K562 (cell line): ENCODE measurements at regions not wholly inside any gene's neighbourhood (a gene's known extent, or its start where the extent isn't known, plus 50 kb on each side); places are given as distances from the start of the nearest gene placed in this dataset.

Experiments used
- CBFA2T3 ChIP-seq: fragments of 450-650 bp; IDR thresholded peaks from 2 replicates; pipeline ENCODE4 v1.6.1; 2017
- CTBP1 ChIP-seq: fragments of 450-650 bp; IDR thresholded peaks from 2 replicates; pipeline ENCODE4 v1.6.1; 2016; ENCODE audit warnings: borderline replicate concordance
- FIP1L1 ChIP-seq: fragments of 200-400 bp; formaldehyde crosslinking; IDR thresholded peaks from 2 replicates; pipeline ENCODE4 v1.6.1; 2018; ENCODE audit warnings: mild to moderate bottlenecking, low read depth, low read length; ENCODE audit not compliant: poor library complexity, severe bottlenecking
- FOSL1 ChIP-seq: fragments of 200-800 bp; sonication (Bioruptor generic); conservative IDR thresholded peaks from 2 replicates; pipeline ENCODE4 v1.6.1; 2016; ENCODE audit warnings: missing genetic modification characterization, missing compliant biosample characterization
- KHSRP ChIP-seq: fragments of 450-650 bp; IDR thresholded peaks from 2 replicates; pipeline ENCODE4 v1.6.1; 2017
- POLR3A ChIP-seq: IDR thresholded peaks from 2 replicates; pipeline ENCODE4 v1.6.1; 2011; ENCODE audit warnings: borderline replicate concordance, mild to moderate bottlenecking, moderate library complexity; ENCODE audit not compliant: insufficient read length, insufficient read depth; ENCODE audit errors: extremely low read depth
- PRMT5 ChIP-seq: sonication (generic); formaldehyde crosslinking; IDR thresholded peaks from 2 replicates; pipeline ENCODE4 v1.5.0; 2020; ENCODE audit warnings: missing genetic modification reagents
- TCF7L2 ChIP-seq: fragments of 150-350 bp; IDR thresholded peaks from 2 replicates; pipeline ENCODE4 v1.6.1; 2016; ENCODE audit warnings: low read depth, mild to moderate bottlenecking, low read length, moderate library complexity
- TGIF2 ChIP-seq: sonication (generic); formaldehyde crosslinking; IDR thresholded peaks from 2 replicates; pipeline ENCODE4 v1.8.1; 2022; ENCODE audit warnings: mild to moderate bottlenecking, missing genetic modification reagents, moderate library complexity
- ZFP1 ChIP-seq: fragments of 450-650 bp; formaldehyde crosslinking; IDR thresholded peaks from 2 replicates; pipeline ENCODE4 v1.4.0; 2020; ENCODE audit warnings: mild to moderate bottlenecking, mixed read lengths
- TF ChIP-seq, protein P1 (sequence below): fragments of 450-650 bp; IDR thresholded peaks from 2 replicates; pipeline ENCODE4 v1.6.1; 2017; ENCODE audit warnings: mild to moderate bottlenecking, moderate library complexity
- TF ChIP-seq, protein P2 (sequence below): sonication (generic); formaldehyde crosslinking; IDR thresholded peaks from 2 replicates; pipeline ENCODE4 v1.8.1; 2023; ENCODE audit warnings: mild to moderate bottlenecking, missing genetic modification reagents
- TF ChIP-seq, protein P3 (sequence below): fragments of 200-800 bp; sonication (Bioruptor generic); IDR thresholded peaks from 2 replicates; pipeline ENCODE4 v1.6.1; 2017; ENCODE audit warnings: missing genetic modification characterization, missing compliant biosample characterization
- TF ChIP-seq, protein P4 (sequence below): fragments of 450-650 bp; IDR thresholded peaks from 2 replicates; pipeline ENCODE4 v1.6.1; 2016; ENCODE audit warnings: low read depth
- TF ChIP-seq, protein P5 (sequence below): sonication (generic); IDR thresholded peaks from 2 replicates; pipeline ENCODE4 v1.6.1; 2016

DNA sequence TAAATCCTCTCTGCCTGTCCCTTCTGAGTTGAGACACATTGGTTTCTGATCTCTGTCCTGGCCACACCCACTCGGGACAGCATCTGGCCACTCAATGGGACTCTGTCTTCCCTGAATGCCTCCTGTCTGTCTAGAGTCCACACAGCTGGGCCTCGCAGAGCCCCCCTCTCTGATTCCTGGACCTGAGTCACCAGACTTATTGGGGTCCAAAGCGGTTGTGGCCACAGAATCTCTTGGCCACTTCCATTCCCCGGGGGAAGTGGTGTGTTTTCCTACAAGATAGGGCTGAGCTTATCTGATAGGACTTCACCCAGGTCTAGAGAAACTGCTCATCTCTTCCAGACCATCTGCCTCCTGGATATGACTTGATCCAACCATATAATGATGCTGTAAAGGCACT lies 57.4 kb upstream of the WNT11 start (continued):
- TF ChIP-seq, protein P1, sequence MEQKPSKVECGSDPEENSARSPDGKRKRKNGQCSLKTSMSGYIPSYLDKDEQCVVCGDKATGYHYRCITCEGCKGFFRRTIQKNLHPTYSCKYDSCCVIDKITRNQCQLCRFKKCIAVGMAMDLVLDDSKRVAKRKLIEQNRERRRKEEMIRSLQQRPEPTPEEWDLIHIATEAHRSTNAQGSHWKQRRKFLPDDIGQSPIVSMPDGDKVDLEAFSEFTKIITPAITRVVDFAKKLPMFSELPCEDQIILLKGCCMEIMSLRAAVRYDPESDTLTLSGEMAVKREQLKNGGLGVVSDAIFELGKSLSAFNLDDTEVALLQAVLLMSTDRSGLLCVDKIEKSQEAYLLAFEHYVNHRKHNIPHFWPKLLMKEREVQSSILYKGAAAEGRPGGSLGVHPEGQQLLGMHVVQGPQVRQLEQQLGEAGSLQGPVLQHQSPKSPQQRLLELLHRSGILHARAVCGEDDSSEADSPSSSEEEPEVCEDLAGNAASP = no peak
- TF ChIP-seq, protein P2, sequence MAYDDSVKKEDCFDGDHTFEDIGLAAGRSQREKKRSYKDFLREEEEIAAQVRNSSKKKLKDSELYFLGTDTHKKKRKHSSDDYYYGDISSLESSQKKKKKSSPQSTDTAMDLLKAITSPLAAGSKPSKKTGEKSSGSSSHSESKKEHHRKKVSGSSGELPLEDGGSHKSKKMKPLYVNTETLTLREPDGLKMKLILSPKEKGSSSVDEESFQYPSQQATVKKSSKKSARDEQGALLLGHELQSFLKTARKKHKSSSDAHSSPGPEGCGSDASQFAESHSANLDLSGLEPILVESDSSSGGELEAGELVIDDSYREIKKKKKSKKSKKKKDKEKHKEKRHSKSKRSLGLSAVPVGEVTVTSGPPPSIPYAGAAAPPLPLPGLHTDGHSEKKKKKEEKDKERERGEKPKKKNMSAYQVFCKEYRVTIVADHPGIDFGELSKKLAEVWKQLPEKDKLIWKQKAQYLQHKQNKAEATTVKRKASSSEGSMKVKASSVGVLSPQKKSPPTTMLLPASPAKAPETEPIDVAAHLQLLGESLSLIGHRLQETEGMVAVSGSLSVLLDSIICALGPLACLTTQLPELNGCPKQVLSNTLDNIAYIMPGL (CRISPR knock-in tag) = no peak
- TF ChIP-seq, protein P3, sequence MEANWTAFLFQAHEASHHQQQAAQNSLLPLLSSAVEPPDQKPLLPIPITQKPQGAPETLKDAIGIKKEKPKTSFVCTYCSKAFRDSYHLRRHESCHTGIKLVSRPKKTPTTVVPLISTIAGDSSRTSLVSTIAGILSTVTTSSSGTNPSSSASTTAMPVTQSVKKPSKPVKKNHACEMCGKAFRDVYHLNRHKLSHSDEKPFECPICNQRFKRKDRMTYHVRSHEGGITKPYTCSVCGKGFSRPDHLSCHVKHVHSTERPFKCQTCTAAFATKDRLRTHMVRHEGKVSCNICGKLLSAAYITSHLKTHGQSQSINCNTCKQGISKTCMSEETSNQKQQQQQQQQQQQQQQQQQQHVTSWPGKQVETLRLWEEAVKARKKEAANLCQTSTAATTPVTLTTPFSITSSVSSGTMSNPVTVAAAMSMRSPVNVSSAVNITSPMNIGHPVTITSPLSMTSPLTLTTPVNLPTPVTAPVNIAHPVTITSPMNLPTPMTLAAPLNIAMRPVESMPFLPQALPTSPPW (CRISPR knock-in tag) = peak; percentile 29; the same call in 1 of the 2 replicates
- no peak for TF ChIP-seq FIP1L1
- no peak for TF ChIP-seq TGIF2 (CRISPR knock-in tag)
- no peak for TF ChIP-seq ZFP1 (CRISPR knock-in tag)
- TF ChIP-seq, protein P4, sequence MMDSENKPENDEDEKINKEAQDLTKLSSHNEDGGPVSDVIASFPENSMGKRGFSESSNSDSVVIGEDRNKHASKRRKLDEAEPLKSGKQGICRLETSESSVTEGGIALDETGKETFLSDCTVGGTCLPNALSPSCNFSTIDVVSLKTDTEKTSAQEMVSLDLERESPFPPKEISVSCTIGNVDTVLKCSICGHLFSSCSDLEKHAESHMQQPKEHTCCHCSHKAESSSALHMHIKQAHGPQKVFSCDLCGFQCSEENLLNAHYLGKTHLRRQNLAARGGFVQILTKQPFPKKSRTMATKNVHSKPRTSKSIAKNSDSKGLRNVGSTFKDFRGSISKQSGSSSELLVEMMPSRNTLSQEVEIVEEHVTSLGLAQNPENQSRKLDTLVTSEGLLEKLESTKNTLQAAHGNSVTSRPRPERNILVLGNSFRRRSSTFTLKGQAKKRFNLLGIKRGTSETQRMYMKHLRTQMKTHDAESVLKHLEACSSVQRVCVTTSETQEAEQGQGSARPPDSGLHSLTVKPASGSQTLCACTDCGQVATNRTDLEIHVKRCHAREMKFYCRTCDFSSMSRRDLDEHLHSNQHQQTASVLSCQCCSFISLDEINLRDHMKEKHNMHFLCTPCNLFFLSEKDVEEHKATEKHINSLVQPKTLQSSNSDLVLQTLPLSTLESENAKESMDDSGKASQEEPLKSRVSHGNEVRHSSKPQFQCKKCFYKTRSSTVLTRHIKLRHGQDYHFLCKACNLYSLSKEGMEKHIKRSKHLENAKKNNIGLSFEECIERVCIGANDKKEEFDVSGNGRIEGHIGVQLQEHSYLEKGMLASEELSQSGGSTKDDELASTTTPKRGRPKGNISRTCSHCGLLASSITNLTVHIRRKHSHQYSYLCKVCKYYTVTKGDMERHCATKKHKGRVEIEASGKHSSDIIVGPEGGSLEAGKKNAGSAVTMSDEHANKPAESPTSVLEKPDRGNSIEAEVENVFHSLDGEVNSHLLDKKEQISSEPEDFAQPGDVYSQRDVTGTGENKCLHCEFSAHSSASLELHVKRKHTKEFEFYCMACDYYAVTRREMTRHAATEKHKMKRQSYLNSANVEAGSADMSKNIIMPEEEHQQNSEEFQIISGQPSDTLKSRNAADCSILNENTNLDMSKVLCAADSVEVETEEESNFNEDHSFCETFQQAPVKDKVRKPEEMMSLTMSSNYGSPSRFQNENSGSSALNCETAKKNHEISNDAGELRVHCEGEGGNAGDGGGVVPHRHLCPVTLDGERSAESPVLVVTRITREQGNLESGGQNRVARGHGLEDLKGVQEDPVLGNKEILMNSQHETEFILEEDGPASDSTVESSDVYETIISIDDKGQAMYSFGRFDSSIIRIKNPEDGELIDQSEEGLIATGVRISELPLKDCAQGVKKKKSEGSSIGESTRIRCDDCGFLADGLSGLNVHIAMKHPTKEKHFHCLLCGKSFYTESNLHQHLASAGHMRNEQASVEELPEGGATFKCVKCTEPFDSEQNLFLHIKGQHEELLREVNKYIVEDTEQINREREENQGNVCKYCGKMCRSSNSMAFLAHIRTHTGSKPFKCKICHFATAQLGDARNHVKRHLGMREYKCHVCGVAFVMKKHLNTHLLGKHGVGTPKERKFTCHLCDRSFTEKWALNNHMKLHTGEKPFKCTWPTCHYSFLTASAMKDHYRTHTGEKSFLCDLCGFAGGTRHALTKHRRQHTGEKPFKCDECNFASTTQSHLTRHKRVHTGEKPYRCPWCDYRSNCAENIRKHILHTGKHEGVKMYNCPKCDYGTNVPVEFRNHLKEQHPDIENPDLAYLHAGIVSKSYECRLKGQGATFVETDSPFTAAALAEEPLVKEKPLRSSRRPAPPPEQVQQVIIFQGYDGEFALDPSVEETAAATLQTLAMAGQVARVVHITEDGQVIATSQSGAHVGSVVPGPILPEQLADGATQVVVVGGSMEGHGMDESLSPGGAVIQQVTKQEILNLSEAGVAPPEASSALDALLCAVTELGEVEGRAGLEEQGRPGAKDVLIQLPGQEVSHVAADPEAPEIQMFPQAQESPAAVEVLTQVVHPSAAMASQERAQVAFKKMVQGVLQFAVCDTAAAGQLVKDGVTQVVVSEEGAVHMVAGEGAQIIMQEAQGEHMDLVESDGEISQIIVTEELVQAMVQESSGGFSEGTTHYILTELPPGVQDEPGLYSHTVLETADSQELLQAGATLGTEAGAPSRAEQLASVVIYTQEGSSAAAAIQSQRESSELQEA = no peak
- TF ChIP-seq POLR3A = no peak
- no peak for TF ChIP-seq KHSRP
- peak; percentile 20; the same call in 1 of the 2 replicates for TF ChIP-seq FOSL1 (tag)
- TF ChIP-seq CBFA2T3 = 0 out of 2 replicates have a peak, but pooled peaks have one; percentile 23
- TF ChIP-seq CTBP1 = peak; percentile 16; the same call in 1 of the 2 replicates
- TF ChIP-seq, protein P5, sequence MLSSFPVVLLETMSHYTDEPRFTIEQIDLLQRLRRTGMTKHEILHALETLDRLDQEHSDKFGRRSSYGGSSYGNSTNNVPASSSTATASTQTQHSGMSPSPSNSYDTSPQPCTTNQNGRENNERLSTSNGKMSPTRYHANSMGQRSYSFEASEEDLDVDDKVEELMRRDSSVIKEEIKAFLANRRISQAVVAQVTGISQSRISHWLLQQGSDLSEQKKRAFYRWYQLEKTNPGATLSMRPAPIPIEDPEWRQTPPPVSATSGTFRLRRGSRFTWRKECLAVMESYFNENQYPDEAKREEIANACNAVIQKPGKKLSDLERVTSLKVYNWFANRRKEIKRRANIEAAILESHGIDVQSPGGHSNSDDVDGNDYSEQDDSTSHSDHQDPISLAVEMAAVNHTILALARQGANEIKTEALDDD = 0 out of 2 replicates have a peak, but pooled peaks have one; percentile 17
- no peak for TF ChIP-seq PRMT5
- no peak for TF ChIP-seq TCF7L2
